ENCODE measurements at regions not wholly inside any gene's neighbourhood (a gene's known extent, or its start where the extent isn't known, plus 50 kb on each side); places are given as distances from the start of the nearest gene placed in this dataset.
"Not testable (repeated sequence)": the region's sequence is repeated elsewhere in the genome, so short reads cannot be mapped to it uniquely, and the experiment has no call there.

- DNase-seq: no peak
These were observed 68.9 kb downstream of the CYP26B1 start for GRCh38 chr2:72078773-72079172.

- DNase-seq: no peak
These were observed 69.9 kb downstream of the CYP26B1 start for GRCh38 chr2:72077702-72078169.

DNA sequence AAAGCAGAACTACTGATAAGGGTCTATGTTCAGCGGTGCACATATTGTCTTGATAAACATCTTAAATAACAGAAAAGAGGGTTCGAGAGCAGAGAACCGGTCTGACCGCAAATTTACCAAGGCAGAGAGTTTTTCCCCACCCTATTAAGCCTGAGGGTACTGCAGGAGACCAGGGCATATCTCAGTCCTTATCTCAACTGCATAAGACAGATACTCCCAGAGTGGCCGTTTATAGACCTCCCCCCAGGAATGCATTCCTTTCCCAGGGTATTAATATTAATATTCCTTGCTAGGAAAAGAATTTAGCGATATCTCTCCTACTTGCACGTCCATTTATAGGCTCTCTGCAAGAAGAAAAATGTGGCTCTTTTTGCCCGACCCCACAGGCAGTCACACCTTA, 74.3 kb downstream of the CYP26B1 start:
- not testable (repeated sequence) for DNase-seq

DNA sequence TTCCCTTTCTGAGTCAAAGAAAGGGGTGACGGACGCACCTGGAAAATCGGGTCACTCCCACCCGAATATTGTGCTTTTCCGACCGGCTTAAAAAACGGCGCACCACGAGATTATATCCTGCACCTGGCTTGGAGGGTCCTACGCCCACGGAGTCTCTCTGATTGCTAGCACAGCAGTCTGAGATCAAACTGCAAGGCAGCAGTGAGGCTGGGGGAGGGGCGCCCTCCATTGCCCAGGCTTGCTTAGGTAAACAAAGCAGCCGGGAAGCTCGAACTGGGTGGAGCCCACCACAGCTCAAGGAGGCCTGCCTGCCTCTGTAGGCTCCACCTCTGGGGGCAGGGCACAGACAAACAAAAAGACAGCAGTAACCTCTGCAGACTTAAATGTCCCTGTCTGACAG, 83.5 kb downstream of the CYP26B1 start:
- not testable (repeated sequence) for DNase-seq

DNA sequence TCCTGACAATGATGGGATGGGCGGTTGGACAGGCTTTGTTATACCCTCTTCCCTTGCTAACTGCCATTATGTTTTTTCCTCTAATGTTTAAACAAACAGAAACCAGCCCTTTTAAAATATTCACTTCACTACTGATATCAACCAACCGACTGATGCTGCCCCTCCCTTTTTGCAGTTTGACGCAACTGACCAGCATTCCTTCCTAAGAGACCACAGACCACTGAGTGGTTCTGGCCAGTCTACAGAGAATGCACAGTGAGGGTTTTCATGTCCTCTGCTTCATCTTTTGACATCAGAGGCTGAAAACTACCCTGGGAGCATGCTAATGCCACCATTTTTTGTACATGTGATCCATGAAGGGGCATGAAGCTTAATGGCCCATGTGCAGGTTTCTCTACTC, 85.3 kb downstream of the CYP26B1 start:
- no peak for DNase-seq

DNA sequence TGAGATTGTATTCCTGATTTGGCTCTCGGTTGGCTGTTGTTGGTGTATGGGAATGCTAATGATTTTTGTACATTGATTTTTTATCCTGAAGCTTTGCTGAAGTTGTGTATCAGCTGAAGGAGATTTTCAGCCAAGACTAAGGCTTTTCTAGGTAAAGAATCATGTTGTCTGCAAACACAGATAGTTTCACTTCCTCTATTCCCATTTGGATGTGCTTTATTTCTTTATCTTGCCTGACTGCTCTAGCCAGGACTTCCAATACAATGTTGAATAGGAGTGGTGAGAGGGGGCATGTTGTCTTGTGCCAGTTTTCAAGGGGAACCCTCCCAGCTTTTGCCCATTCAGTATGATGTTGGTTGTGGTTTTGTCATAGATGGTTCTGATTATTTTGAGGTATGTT, 90.4 kb downstream of the CYP26B1 start:
- DNase-seq: no peak

- no peak for DNase-seq
These were observed 95.6 kb downstream of the CYP26B1 start for GRCh38 chr2:72051971-72052505.

DNA sequence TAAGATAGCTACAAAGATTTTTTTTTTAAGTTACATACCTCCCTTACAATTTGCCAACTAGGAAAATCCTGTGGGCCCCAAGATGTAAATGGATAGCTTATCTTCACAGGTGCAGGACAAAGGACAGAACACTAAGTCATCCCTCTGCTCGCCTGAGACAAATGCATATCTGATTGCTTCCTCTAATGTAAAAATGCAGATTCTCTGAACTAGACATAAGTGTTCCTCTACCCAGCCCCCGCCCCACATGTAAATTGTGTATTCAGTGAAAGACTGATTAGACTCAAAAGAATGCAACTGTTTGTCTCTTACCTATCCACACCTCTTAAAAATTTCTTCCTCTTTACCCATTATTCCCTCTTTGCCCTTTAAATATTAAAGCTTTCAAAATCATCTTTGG, 96.5 kb downstream of the CYP26B1 start:
- DNase-seq: no peak

DNA sequence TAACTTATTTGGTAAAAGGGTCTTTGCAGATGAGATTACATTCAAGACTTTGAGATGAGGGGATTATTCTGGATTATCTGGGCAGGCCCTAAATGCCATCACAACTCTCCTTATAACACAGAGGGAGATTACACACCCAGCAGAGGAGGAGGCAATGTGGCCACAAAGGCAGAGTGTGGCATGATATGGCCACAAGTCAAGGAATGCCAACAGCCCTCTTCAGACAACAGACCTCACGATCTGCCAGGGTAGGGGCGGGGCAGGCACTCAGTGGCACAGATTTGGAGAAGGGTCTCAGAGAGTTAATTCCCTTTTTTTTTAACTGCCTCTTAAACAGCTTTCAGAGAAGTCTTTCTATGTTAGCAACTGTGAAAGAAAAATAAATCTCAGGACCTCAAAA, 96.9 kb downstream of the CYP26B1 start:
- no peak for DNase-seq

GRCh38 chr2:72048881-72049477, 98.7 kb downstream of the CYP26B1 start:
- no peak for DNase-seq

GRCh38 chr2:72043985-72044384, 103.7 kb downstream of the CYP26B1 start:
- DNase-seq: no peak

DNA sequence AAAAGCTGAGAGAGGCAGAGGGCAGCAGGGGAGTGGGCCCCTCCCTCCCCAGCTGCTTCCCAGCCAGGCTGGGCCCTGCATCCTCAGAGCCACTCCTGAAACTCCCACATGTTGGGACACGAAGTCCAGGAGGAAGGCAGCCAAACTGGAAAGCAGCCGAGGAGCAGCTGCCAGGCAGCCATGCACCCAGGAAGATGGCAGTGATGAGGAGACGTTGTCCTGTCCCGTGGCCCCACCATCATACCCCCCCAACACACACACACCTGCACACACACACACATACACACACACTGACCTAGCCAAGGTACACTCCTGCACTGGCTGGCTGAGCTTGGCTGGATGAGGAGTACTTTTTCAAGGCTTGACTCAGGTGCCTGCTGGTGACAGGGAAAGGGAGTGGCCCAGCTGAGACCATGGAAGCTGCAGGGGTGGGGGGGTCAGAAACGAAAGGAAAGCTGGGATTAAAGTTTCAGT, 106.0 kb downstream of the CYP26B1 start:
- no peak for DNase-seq

DNA sequence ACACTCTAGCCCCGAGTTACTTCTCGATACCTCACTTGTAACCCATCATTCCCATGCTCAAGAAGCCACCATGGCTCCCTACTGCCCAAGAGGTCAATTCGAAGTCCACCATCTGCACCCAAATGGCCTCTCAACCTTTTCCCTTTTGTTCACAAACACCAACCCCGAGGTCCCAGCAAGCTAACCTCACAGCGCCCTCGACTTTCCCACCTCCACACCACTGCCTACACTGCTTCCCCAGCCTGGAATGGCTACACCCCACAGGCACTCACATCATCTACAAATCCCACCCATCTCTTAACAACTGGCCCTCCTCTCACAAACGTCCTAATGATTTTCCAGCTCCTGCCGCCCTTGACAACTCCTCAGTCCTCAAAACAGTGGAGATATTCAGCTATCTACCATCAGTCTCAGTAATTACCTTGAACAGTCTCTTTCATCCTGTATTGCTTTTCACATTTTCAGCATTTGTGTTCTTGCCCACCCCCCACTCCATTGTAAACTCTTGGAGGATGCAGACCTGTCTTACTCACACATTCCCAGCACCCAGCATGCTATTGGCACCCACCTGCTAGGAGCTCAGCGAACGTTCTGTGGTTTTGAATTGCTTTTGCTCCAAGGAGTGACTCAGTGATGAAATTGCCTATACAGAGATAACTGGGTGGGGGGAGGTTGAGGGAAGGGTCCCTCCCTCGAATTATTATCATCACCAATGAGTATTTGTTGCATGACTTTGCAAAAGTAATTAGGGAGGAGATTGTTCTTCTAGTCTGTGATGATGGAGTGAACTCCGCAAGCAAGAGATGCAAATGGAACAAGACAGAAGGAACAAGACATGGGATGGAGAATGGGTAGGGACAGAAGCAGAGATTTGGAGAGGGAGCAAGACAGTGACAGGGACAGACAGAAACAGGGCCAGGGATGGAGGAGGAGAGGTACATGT, 106.8 kb downstream of the CYP26B1 start:
- no peak for DNase-seq

- DNase-seq: no peak
These were observed 109.1 kb downstream of the CYP26B1 start for GRCh38 chr2:72038524-72038923.

DNA sequence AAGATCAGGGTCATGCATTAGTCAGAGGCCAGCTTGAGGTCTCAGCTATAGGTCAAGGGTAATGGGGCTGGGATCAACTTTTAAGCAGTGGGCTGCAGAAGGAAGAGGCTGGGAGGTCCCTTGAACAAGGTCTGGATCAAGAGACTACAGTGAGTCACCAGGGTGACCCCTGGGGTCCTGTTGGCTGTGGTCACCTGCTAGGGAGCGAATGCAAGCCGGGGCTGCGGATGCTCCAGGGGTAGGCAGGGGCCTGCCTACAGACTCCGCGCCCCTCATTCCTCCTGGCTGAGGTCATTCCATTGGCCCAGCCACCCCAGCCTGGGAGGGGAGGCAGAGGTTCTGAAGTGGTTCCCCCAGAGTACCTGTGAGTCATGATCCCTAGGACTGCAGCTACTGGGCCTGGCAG, 110.4 kb downstream of the CYP26B1 start:
- no peak for DNase-seq

GRCh38 chr2:72036595-72036994, 111.1 kb downstream of the CYP26B1 start:
- no peak for DNase-seq

- DNase-seq: no peak
These were observed 111.5 kb downstream of the CYP26B1 start for GRCh38 chr2:72036173-72036545.

- no peak for DNase-seq
These were observed 112.0 kb downstream of the CYP26B1 start for GRCh38 chr2:72035518-72036172.

DNA sequence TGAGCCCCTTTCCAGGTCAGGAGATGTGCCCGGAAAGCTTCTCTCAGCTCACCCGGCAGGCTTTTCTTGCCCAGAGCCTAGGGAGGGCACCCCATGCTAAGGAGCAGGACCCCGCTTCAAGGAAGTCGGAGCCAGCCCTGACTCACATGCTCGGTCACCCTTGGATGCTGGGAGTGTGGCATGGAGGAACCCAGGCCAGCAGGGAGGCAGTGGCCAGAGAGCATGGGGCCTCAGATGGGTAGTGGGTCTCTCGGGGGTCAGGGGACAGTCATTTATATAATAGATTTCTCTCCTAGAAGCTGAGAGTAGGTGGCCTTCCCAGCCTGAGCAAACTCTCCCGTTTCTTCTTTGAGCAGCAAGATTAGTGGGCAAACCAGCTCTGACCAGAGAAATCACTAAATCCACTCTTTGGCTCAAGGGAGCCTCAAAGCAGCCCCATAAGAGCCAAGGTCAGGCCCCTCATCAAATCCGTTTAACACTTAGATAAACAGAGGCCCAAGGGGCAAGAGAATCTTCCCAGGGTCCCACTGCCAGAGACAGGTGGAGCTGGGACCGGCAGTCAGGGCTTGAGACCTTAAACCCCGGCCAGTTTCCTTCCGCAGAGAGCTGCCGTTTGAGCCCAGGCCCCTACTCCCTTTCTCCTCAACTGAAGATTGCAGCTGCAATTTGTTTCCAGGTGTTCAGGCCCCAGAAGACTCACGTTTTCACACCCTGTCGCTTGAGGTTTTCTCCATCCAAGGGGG, 113.1 kb downstream of the CYP26B1 start:
- DNase-seq: no peak

- no peak for DNase-seq
These were observed 114.0 kb downstream of the CYP26B1 start for GRCh38 chr2:72033636-72034035.

GRCh38 chr2:72032481-72033041, 115.1 kb downstream of the CYP26B1 start:
- DNase-seq: no peak

Measured in NCI-H510A treated with DMSO at 0.1 percent for 48 hours (cell line).